IPS DF 4.7 (cell line): ENCODE measurements at regions not wholly inside any gene's neighbourhood (a gene's known extent, or its start where the extent isn't known, plus 50 kb on each side); places are given as distances from the start of the nearest gene placed in this dataset.
"Not testable (repeated sequence)": the region's sequence is repeated elsewhere in the genome, so short reads cannot be mapped to it uniquely, and the experiment has no call there.

Experiments
- DNase-seq: peaks from one replicate; pipeline ENCODE4 v3.0.0-alpha.2; 2013; ENCODE audit warnings: low spot score; ENCODE audit errors: extremely low read depth

DNA sequence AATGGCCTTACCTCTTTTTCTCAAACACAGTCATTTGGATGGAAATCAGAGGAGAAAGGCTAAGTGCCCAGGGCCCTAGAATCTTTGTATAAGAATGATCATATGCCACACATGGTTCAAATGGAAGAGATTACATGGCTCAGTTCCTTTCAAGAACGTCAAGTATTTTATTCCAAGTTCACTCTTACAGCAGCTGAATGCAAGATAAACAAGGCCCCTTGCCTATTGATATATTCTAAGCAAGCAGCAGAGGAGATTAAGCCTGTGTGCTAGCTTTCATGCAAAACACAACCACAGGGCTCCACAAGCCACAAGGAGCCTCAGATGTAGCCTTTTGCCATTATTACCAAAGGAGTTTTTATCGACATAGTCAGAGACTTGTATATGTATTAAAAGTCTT lies 55.3 kb upstream of the SLCO6A1 start:
- DNase-seq, result no peak

GRCh38 chr5:102554728-102555127 lies 55.9 kb upstream of the SLCO6A1 start:
- no peak for DNase-seq

- DNase-seq, result peak; percentile 60
Measured at GRCh38 chr5:102561894-102562760, 63.3 kb upstream of the SLCO6A1 start.

GRCh38 chr5:102570747-102571146 lies 71.9 kb upstream of the SLCO6A1 start:
- DNase-seq, result no peak

DNA sequence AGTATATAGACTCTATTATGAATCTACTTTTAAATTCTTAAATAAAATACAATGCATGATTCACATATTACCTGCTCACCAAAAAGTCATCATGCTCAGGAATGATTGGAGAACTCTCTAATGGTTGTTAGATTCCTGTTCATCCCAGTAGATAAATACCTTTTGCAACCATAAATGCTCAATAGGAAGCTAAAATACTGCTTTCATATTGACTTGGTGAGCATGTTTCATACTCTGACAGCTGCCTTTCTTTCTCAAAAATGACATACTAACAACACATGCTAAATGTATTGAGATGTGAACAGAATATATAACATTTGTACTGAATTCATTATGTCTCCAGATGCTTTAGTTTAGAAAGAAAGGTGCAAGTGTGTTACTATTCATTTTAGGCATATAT lies 79.6 kb upstream of the SLCO6A1 start:
- no peak for DNase-seq

DNA sequence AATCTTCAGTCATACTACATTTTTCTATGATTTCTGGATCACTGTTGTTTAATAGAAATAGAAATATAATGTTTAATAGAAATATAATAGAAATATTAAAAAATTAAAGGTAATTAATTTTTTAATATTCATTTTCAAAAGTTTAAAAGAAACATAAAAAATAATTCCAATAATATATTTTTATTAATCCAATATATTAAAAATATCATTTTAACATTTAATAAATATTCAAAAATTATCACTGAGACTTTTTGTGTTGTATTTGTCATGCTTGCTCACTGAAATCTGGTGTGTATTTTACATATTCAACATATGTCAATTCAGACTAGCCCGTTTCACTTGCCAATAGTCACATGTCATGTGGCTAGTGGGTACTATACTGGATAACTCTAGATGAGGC lies 80.6 kb upstream of the SLCO6A1 start:
- DNase-seq, result no peak

DNA sequence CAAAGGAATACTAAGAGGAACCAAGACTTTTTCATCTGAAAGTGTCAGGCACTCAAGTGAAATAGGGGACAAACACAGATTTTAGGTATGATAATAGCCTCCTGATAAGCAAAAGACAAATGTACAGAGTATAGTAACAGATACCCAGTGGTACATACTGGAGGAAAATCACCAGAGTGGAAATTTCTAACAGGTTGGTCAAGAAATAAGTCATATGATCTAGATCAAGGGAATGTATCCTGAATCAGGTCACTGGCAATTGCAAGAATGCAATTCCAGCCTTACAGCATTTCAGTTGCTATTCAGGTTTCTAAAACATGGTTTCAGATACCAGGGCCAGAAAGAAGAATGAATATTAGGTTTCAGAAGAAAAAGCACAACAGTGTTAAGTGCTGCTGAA lies 82.2 kb upstream of the SLCO6A1 start:
- no peak for DNase-seq

DNA sequence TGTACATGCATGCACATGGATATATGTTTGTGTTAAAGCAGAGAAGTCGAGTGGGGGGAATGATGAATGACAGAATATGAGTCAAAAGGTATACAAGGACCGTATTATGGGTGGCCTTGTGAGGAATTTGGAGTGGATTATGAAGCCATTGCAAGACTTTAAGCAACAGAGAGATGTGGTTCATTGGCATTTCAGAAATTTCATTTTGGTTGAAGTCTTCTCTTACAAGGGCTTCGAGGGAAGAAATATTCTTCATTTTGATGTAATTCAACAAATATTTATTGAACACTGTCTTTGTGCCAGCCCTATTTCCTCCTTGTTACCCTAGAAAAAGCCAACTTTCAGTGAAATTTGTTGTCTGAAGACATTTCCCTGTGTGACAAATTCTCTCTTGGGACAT lies 83.9 kb upstream of the SLCO6A1 start:
- DNase-seq, result no peak

- no peak for DNase-seq
Measured at GRCh38 chr5:102583276-102584124, 84.7 kb upstream of the SLCO6A1 start.

GRCh38 chr5:102589661-102590060 lies 90.9 kb upstream of the SLCO6A1 start:
- DNase-seq, result no peak

DNA sequence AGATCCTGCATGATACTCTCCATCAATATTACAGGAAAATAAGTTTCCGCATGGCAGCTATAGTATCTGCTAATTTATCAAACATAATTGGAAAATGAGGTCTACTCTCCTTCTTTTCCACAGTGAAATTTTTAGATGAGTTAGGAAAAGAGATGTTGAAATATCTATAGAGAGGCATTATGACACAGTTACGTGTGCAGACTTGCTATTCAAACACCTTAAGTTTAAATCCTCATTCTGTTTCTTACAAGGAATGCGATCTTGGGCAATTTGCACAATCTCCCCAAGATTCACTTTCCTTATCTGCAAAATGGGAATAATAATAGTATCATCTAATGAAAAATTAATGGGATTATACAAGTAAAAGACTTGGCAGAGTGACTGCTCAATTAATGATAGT lies 91.7 kb upstream of the SLCO6A1 start:
- DNase-seq, result no peak

DNA sequence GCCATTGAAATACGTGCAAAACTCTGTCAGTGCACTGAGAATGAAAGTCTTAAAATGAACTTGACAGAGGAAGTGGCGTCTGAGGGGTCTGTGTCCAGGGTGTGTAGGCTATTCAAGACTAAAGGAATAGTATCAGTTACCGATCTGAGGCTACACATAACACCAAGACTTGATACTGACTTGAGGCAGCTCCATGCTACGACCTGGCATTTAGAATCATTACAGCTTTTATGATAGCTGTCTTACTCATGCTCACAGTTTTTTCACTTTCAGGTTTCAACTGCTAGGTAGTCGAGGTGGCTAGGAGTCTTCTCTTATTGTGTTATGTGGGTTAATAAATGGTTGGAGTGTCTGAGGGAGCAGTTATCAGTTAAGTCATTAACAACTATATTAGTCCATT lies 92.8 kb upstream of the SLCO6A1 start:
- no peak for DNase-seq

DNA sequence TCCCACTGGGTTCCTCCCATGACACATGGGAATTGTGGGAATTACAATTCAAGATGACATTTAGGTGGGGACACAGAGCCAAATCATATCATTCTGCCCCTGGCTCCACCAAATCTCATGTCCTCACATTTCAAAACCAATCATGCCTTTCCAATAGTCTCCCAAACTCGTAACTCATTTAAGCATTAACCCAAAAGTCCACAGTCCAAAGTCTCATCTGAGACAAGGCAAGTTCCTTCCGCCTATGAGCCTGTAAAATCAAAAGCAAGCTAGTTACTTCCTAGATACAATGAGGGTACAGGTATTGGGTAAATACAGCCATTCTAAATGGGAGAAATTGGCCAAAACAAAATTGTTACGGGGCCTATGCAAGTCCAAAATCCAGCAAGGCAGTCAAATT lies 93.8 kb upstream of the SLCO6A1 start:
- DNase-seq, result not testable (repeated sequence)

DNA sequence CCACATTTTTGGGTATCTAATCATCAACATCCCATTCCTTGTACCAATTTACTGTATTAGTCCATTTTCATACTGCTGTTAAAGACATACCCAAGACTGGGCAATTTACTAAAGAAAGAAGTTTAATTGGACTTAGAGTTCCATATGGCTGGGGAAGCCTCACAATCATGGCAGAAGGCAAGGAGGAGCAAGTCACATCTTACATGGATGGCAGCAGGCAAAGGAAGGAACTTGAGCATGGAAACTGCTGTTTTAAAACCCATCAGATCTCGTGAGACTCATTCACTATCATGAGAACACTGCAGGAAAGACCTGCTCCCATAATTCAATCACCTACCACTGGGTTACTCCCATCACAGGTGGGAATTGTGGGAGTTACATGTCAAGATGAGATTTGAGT lies 95.4 kb upstream of the SLCO6A1 start:
- no peak for DNase-seq

DNA sequence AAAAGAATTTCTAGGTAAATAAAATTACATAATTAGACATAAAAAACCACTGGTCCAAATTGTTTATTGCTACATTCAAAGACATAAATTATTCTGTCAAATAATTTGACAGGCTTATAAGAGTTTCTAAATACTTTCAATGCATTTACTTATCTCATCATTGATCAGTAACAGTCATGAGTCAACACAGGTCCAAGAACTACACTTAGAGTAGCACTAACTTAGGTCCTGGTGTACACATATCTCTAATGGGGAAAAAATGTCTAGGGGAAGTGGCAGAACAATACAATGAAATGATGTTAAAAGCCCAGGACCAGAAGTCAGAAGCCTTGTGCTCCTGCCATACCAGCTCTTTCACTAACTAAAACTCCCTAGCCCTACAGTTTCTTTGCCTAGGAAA lies 96.5 kb upstream of the SLCO6A1 start:
- DNase-seq, result no peak

GRCh38 chr5:102596113-102596512 lies 97.3 kb upstream of the SLCO6A1 start:
- no peak for DNase-seq

- DNase-seq, result no peak
Measured at GRCh38 chr5:102596951-102597350, 98.2 kb upstream of the SLCO6A1 start.

DNA sequence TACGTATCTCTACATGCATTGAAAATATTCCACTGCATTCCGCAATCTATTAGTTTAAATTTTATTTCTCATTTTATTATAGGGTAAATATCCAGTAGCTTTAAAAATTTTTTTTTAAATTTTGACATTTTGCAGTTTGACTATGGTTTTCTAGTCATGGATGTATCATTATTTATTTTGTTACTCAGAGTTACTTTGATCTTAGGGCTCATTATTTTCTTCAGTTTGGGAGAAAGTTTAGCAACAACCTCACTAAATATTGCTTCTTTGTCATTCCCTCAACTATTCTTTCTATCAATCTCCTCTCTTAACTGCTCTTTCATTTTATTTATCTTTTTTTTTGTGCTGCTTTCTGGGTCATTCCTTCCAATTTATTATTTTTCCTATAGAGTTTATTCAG lies 100.5 kb upstream of the SLCO6A1 start:
- DNase-seq, result no peak

GRCh38 chr5:102600964-102601363 lies 102.2 kb upstream of the SLCO6A1 start:
- no peak for DNase-seq

- no peak for DNase-seq
Measured at GRCh38 chr5:102603670-102604069, 104.9 kb upstream of the SLCO6A1 start.

- no peak for DNase-seq
Measured at GRCh38 chr5:102608414-102608813, 109.6 kb upstream of the SLCO6A1 start.

DNA sequence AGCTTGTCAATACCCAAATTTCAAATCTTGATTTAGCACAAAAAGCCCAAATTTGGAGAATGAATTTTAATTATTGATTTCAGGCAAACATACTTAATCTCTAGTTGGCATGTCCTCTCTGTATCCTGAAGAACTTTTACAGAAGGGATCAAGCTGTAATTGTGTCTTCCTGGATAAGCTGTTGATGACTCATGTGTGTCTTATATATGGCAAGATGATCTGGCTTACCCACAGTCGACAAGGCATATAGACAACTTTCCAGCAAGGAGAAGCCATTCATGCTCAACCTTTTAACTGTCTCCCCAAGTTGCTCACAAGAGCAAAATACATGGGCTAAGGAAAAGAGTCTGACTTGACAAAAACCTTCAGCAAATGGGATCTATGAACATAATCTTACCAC lies 112.5 kb upstream of the SLCO6A1 start:
- no peak for DNase-seq

- no peak for DNase-seq
Measured at GRCh38 chr5:102613661-102614060, 114.9 kb upstream of the SLCO6A1 start.
